Stimulated activated naive CD8-positive, alpha-beta T cell treated with anti-CD3 and anti-CD28 coated beads, Interleukin-15, amount 100 ng/mL, for 72 hours (primary cell): ENCODE measurements at regions not wholly inside any gene's neighbourhood (a gene's known extent, or its start where the extent isn't known, plus 50 kb on each side); places are given as distances from the start of the nearest gene placed in this dataset.

ENCODE experiments used
- ATAC-seq: fragments of 150-1000 bp; cut with Tn5 transposase; 2 replicates; pipeline ENCODE4 v1.10.0; 2021; ENCODE audit warnings: mild to moderate bottlenecking, moderate library complexity
- DNase-seq, 2 donors: peaks; one replicate each; pipeline ENCODE4 v3.0.0; 2021 to 2022
- H3K27ac Mint-ChIP-seq, 2 donors: one replicate each; pipeline ENCODE4 v1.8.0; 2022; ENCODE audit warnings: mild to moderate bottlenecking in 2 of 2, mixed read lengths in 2 of 2, moderate library complexity in 2 of 2
- H3K27me3 Mint-ChIP-seq: one replicate; pipeline ENCODE4 v1.8.0; 2022; ENCODE audit warnings: mixed read lengths
- H3K4me1 Mint-ChIP-seq: one replicate; pipeline ENCODE4 v1.8.0; 2022; ENCODE audit warnings: mild to moderate bottlenecking, mixed read lengths
- H3K4me3 Mint-ChIP-seq, 2 donors: one replicate each; pipeline ENCODE4 v1.8.0; 2022; ENCODE audit warnings: mild to moderate bottlenecking in 2 of 2, mixed read lengths in 2 of 2, moderate library complexity in 1 of 2
- H3K9me3 Mint-ChIP-seq, 2 donors: one replicate each; pipeline ENCODE4 v1.8.0; 2022; ENCODE audit warnings: mixed read lengths in 2 of 2

DNA sequence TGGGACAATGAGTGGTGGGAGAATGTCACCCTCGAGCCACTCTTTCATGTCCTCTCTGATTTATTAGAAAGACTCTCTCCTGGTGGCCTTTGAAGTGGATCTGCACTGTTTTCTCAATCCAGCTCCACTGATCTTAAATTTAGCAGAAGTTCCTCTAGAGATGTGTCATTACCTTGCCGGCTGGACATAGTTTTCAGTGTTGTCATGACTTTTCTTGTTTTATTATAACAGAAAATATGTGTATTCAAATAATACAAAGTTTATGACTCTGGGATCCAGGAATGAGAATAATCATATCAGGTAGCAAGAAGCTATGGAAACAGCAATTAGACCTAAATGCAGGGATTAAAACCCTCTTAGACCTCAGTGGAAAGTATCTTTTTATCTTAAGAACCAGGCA lies 247.5 kb upstream of the ELAC2 start:
- no peaks in the 10 kb centered on the region for H3K27me3 Mint-ChIP-seq
- DNase-seq (no peak), ATAC-seq (no peak)
- H3K4me1 Mint-ChIP-seq: no peaks in the 10 kb centered on the region
- H3K27ac Mint-ChIP-seq: no peak overlapping the region
- no peak overlapping the region for H3K4me3 Mint-ChIP-seq
- H3K9me3 Mint-ChIP-seq: no peaks in the 10 kb centered on the region

DNA sequence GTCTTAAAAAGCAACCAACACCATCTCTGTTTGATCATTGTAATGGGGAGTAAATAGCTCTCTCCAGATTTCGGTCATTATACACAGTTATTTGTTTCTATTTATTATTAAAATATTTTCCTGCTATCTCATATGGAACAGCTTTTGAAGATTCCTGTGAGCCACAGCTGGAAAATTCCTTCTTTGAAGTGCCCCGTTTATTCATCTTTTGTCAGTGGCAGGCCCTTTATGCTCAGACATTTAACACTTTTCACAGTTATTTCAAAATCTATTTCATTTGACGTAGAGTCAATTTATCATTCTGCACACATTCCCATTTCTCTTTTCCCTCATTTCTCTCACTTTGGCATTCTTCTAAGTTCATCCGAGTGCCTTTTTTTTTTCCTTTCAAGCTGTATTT lies 245.9 kb upstream of the ELAC2 start:
- H3K27me3 Mint-ChIP-seq: no peaks in the 10 kb centered on the region
- no peak for DNase-seq
- no peaks in the 10 kb centered on the region for H3K4me1 Mint-ChIP-seq
- no peak overlapping the region for H3K4me3 Mint-ChIP-seq
- ATAC-seq: no peak
- no peaks in the 10 kb centered on the region for H3K9me3 Mint-ChIP-seq
- no peak overlapping the region for H3K27ac Mint-ChIP-seq

DNA sequence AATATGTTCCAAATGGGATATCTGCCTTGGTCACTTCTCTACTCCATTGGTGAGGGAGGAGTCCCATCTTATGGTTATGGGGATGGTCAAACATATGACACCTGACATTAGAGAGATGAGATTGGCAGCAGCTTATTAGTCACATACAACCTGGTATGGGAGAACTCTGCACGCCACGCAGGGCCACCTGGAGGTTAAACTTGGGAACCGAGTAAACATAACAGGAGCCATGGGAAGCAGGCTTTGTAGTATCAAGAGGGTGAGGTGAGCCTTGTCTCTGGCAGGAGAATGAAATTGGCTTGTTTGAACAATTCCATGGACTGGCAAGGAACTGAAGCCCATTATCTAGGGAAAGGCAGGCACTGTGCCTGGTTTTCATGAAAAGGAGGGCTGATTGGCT lies 238.7 kb upstream of the ELAC2 start:
- no peaks in the 10 kb centered on the region for H3K27me3 Mint-ChIP-seq
- H3K27ac Mint-ChIP-seq: no peak overlapping the region
- no peak overlapping the region for H3K4me3 Mint-ChIP-seq
- H3K4me1 Mint-ChIP-seq: no peaks in the 10 kb centered on the region
- DNase-seq (no peak), ATAC-seq (no peak)
- H3K9me3 Mint-ChIP-seq: peaks cover 0 to 7% of the 10 kb centered on the region in 2 donors

DNA sequence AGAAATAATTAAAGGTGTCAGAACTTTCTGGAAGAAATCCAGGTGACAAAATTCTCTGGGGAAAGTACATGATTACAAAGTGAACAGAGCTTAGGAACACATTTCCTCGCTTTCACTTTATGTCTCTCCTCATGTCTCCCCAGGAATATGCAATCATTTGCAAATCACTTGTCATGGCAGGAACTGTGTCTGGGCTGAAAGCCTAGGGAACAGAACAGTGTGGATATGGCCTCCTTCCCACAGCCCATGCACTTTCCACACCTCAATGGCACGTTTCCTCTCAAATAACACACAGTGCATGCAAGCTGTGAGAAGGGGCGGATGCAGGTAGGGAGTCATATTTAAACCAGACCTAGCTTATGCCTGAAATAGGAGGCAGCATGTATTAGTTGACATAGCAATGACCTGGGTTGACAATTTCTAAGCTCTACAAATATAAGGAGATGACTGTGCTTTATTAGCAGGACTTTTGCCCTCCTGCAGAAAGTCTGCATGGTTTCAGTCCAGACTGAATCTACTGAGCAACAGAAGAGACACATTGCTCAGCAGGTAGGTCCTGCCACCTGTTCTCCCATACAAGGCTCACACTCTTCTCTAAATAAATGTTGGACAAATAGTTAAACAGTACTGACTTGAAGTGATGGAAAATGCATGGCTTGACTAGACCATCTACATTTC lies 236.0 kb upstream of the ELAC2 start:
- Mint-ChIP-seq H3K4me3 (no peak overlapping the region), H3K27me3 (no peaks in the 10 kb centered on the region), H3K9me3 (peaks cover 0 to 7% of the 10 kb centered on the region in 2 donors), H3K4me1 (no peaks in the 10 kb centered on the region), H3K27ac (no peak overlapping the region)
- DNase-seq (no peak), ATAC-seq (no peak)

DNA sequence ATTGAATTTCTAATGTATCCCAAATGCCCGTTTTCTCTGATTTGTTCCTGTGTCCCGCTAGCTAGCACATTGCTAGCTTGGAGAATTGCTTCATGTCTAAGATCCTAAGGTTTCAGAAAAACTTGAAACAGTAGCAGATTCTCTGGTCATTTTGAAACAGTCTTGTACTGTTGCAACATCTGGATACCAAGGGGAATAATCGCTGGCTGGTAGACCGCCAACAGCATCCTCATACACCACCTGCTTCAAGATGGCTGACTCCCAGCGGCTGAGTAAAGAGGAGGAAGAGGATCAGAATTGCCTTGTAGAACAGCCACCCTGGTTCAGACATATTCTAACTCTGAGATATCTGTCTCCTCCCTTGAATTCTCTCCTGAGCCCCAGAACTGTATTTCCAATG lies 226.7 kb upstream of the ELAC2 start:
- H3K27me3 Mint-ChIP-seq: no peaks in the 10 kb centered on the region
- H3K9me3 Mint-ChIP-seq: no peaks in the 10 kb centered on the region
- ATAC-seq (no peak), DNase-seq (no peak)
- H3K27ac Mint-ChIP-seq: no peak overlapping the region
- H3K4me3 Mint-ChIP-seq: no peak overlapping the region
- H3K4me1 Mint-ChIP-seq: no peaks in the 10 kb centered on the region

DNA sequence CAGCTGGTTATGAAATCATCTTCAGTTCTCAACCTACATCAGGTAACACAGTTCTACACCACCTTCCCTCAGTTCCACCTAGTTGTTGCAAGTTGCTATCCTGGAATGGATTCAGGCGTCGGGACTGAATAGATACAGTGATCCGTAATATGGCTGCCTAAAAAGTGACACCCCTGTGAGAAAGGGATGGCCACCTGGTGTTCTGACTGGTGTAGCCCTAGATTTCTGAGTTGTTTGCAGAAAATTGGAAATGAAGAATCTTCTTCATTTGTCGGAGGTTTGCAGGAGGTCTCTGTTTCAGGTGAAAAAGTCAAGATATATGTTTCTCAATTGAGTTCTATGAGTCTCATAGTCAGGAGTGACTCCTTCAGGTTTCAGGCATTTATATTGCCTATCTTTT lies 225.8 kb upstream of the ELAC2 start:
- H3K9me3 Mint-ChIP-seq: no peaks in the 10 kb centered on the region
- no peak overlapping the region for H3K27ac Mint-ChIP-seq
- no peak overlapping the region for H3K4me3 Mint-ChIP-seq
- H3K4me1 Mint-ChIP-seq: no peaks in the 10 kb centered on the region
- DNase-seq (no peak), ATAC-seq (no peak)
- H3K27me3 Mint-ChIP-seq: no peaks in the 10 kb centered on the region

DNA sequence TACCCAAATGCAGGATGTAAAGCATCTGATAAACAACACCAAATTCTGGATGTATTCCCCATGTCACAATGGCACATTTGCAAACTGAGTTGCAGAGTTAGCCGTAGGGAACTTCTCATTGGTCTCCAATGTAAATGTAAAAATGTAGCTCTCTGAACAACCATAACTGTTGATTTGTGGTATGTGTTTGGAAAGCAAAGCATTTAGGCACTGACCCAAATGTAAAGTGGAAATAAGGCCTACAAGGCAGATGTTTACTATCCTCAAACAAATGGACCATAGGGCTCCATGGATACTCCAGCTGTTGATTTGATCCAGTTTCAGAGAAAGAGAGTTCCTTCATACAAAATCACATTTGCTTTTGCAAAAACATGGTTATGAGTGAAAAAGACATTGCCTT lies 223.0 kb upstream of the ELAC2 start:
- ATAC-seq: no peak
- Mint-ChIP-seq H3K4me1 (no peaks in the 10 kb centered on the region), H3K4me3 (no peak overlapping the region), H3K9me3 (no peaks in the 10 kb centered on the region), H3K27me3 (no peaks in the 10 kb centered on the region), H3K27ac (no peak overlapping the region)
- DNase-seq: no peak

DNA sequence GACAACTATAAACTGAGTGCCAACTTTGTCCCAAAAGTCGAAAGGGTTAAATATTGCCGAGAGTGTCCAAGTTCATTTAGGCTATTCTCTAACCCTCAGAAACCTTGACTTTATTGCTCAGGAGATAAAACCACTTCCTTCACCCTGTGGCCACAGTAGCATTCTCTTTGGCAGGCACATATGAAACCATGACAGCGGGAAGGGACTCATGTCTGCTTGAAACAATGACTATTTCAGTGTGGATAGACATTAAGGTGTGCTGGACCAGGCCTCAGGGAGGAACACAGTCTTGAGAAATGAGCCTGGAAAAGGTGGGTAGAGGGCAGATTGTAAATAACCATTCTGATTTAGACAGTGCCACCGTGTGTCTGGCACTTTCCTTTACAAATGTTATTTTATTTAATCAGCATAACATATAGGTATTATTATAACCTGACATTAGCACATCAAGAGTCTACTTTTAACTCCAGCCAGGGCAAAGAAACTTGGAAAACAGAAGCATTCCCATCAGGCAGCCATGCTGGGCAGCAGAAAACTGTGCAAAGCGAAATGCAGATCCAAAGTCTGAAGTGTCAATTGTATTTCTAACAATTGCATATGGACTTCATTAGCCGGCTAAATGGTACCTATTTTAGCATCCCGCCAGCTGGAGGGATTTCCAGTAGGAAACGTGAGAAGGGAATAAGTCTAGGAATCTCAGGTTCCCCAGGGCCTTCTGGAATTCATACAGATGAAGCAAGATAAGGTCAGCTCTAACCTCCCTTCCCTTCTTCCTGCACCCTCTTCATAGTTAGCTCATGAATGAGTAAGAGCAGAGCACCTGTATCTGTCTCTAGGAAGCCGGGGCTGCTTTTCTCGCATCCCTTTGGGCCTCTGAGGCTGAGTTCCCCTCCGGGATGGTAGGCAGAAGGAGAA lies 212.8 kb upstream of the ELAC2 start:
- Mint-ChIP-seq H3K4me3 (no peak overlapping the region), H3K27me3 (no peaks in the 10 kb centered on the region), H3K9me3 (no peaks in the 10 kb centered on the region), H3K27ac (no peak overlapping the region), H3K4me1 (no peaks in the 10 kb centered on the region)
- ATAC-seq: no peak
- no peak for DNase-seq

DNA sequence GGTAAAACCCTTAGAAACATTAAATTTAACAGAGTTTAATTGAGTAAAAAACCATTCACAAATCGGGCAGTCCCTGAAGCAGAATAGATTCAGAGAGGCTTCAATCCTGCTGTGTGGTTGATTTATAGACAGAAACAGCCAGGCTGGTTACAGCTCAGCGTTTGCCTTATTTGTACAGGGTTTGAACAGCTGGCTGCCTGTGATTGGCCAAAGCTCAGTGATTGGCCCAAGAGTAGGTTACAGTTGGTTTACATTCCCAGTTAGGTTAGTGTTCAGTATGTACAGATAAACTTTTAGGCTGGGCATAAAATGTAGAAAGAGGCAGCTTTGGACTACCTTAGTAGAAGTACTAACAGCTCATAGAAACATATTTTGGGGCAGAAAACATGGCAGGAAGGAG lies 210.4 kb upstream of the ELAC2 start:
- H3K27me3 Mint-ChIP-seq: no peaks in the 10 kb centered on the region
- H3K9me3 Mint-ChIP-seq: no peaks in the 10 kb centered on the region
- no peak overlapping the region for H3K4me3 Mint-ChIP-seq
- no peak overlapping the region for H3K27ac Mint-ChIP-seq
- DNase-seq: no peak
- no peaks in the 10 kb centered on the region for H3K4me1 Mint-ChIP-seq
- ATAC-seq: no peak

DNA sequence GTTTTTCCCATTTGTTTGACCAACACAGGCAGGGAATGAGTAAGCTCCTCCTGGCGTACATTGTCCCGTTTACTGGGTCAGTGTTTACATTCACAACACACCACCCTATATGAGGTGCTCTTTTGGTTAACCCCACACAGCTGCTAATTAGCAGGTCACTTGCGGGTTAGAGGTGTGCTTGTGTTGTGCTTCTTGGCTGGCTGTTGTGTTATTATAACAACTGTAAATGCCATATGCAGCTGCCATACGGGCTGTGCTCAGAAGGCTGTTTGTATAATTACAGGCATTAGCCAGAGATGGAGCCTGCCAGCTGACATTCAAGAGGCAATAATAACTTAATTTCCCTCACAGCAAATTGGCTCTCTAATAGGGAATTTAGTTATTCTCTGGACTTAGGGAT lies 205.1 kb upstream of the ELAC2 start:
- H3K4me3 Mint-ChIP-seq: no peak overlapping the region
- H3K27ac Mint-ChIP-seq: no peak overlapping the region
- ATAC-seq (no peak), DNase-seq (no peak)
- no peaks in the 10 kb centered on the region for H3K4me1 Mint-ChIP-seq
- no peaks in the 10 kb centered on the region for H3K9me3 Mint-ChIP-seq
- peaks cover 8% of the 10 kb centered on the region for H3K27me3 Mint-ChIP-seq

DNA sequence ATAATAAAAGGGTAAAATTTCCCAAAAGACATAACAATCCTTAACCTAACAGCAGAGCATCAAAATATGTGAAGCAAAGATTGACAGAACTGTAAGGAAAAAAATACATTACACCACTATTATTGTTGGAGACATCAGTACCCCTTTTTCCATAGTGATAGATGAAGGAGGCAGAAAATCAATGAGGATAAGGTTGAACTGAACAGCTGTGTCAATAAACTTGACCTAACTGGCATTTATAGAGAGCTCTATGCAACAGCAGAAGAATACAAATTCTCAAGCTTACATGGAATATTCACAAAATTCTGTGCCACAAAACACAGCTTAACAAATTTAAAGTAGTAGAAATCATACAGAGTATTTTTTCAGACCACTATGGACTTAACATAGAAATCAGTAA lies 195.0 kb upstream of the ELAC2 start:
- no peak overlapping the region for H3K27ac Mint-ChIP-seq
- H3K4me3 Mint-ChIP-seq: no peak overlapping the region
- H3K27me3 Mint-ChIP-seq: peaks cover 20% of the 10 kb centered on the region
- H3K9me3 Mint-ChIP-seq: peaks cover 0 to 4% of the 10 kb centered on the region in 2 donors
- DNase-seq (no peak), ATAC-seq (no peak)
- no peaks in the 10 kb centered on the region for H3K4me1 Mint-ChIP-seq

DNA sequence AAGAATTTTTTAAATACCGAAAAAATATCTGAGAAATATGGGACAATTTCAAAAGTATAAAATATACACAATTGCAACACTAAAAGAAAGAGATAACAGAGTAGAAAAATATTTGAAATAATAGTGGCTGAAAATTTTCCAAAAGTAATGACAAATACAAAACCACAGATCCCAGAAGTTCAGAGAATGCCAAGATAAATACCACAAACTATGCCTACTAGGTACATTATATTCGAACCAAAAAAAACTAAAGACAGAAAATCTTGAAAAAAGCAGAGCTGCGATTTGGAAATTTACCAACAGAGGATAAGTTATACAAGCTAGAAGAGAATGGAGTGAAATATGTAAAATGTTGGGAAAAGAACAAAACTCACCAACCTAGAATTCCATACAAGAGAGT lies 191.3 kb upstream of the ELAC2 start:
- Mint-ChIP-seq H3K4me3 (no peak overlapping the region), H3K4me1 (no peaks in the 10 kb centered on the region), H3K9me3 (peaks cover 0 to 4% of the 10 kb centered on the region in 2 donors), H3K27ac (no peak overlapping the region), H3K27me3 (peaks cover 20% of the 10 kb centered on the region)
- no peak for DNase-seq
- no peak for ATAC-seq

DNA sequence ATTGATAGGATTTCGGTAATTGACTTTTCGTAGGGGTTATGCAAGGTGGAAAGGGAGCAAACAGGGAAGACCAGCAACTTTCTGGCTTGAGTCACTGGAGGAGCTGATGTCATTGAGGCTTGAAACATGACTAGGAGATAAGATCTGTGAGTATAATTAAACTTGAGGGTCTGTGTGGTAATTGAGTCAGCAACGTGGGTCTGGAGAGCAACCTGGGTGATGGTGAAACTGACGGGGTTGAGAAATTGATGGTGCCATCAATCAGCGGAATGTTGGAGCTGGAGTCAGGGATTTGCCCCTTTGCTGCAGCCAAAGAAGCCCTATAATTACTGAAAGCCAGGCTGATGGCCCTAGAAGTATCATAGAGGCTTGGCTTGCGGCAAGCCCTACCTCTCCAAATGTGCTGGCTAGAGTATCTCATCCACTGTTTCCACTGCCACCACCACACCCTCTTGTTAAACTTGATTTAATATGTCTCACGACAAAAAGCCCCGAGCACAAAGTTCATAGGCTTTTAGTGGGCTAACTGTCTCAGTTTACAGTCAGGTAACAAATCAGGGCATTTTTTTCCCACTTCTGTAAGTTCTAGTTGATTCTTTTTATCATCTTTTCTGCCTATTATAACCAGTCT lies 186.9 kb upstream of the ELAC2 start:
- DNase-seq: no peak
- Mint-ChIP-seq H3K4me1 (no peaks in the 10 kb centered on the region), H3K4me3 (no peak overlapping the region), H3K27ac (peak overlapping the region in 1 of 2 donors; percentile 35), H3K27me3 (peaks cover 1% of the 10 kb centered on the region), H3K9me3 (no peaks in the 10 kb centered on the region)
- ATAC-seq: no peak

DNA sequence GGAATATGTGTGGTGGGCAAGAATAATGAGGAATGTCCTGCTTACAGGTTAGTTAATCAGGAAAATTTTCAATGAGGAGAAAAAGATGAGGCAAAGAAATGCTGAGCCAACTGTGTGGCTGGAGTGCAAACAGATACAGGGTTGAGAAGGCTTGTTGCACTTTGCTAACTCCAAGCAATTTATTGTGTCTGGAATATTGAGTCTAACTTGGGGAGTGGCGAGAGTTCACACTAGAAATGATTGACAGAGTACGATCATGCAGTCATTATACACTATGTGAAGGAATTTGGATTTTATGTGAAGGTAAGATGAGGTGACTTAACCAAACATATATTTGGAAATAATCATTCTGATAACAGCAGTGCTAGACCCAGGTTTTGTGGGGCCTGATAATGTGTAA lies 185.0 kb upstream of the ELAC2 start:
- peaks cover 0 to 7% of the 10 kb centered on the region in 2 donors for H3K9me3 Mint-ChIP-seq
- DNase-seq: no peak
- no peak overlapping the region for H3K4me3 Mint-ChIP-seq
- H3K4me1 Mint-ChIP-seq: no peaks in the 10 kb centered on the region
- no peak for ATAC-seq
- H3K27ac Mint-ChIP-seq: no peak overlapping the region
- peaks cover 5% of the 10 kb centered on the region for H3K27me3 Mint-ChIP-seq

DNA sequence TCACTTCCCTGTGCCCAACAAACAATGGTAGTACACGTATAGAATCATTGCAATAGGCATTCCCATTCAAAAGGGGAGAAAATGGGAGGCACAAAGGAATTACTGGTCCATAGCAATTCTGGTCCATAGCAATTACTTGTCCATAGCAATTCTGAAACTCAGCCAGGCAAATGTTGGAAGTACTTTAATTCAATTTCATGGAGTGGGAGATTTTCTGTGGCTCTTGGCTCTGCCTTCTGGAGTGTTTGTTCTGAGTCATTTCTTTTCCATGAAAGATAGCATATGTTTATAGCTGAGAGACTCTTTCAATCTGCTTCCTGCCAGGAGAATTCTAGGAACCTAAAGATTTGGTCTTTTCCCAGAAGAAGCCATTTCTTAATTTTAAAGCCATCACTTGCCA lies 182.8 kb upstream of the ELAC2 start:
- Mint-ChIP-seq H3K4me1 (no peaks in the 10 kb centered on the region), H3K4me3 (no peak overlapping the region), H3K27ac (no peak overlapping the region), H3K27me3 (peaks cover 8% of the 10 kb centered on the region), H3K9me3 (peaks cover 0 to 7% of the 10 kb centered on the region in 2 donors)
- ATAC-seq (no peak), DNase-seq (no peak)

DNA sequence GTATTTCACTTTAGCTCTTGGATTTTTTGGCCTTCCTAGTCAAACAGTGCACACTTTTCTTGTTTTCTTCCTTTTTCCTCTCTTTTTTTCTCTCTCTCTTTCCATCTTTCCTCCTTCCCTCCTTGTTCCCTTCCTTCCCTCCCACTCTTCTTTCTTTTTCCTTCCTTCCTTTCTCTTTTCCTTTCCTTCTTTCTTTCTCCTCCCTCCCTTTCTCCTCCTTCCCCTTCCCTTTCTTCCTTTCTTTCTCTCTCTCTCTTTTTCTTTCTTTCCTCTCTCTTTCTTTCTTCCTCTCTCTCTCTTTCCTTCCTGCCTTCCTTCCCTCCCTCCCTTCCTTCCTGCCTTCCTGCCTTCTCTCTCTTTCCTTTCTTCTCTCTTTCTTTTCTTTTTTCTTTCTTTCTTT lies 181.6 kb upstream of the ELAC2 start:
- DNase-seq (no peak), ATAC-seq (no peak)
- Mint-ChIP-seq H3K4me3 (no peak overlapping the region), H3K4me1 (no peaks in the 10 kb centered on the region), H3K9me3 (peaks cover 0 to 7% of the 10 kb centered on the region in 2 donors), H3K27ac (no peak overlapping the region), H3K27me3 (peaks cover 8% of the 10 kb centered on the region)
